ENCODE measurements at regions not wholly inside any gene's neighbourhood (a gene's known extent, or its start where the extent isn't known, plus 50 kb on each side); places are given as distances from the start of the nearest gene placed in this dataset.

GRCh38 chr10:83371696-83372490 is 767.4 kb upstream of the GHITM start:
- no peak for TF ChIP-seq CTCF (conservative IDR thresholded peaks at IDR 0.05)
- no peak for TF ChIP-seq ZFX (IDR thresholded peaks at IDR 0.05)

Measured in C4-2B (cell line).